HCT116 (cell line): ENCODE measurements at regions not wholly inside any gene's neighbourhood (a gene's known extent, or its start where the extent isn't known, plus 50 kb on each side); places are given as distances from the start of the nearest gene placed in this dataset.

ENCODE experiments used
- CEBPB ChIP-seq: IDR thresholded peaks from 2 replicates; pipeline ENCODE4 v1.6.1; 2012; ENCODE audit warnings: low read depth
- ELF1 ChIP-seq: IDR thresholded peaks from 2 replicates; pipeline ENCODE4 v1.6.1; 2012; ENCODE audit warnings: low read depth, borderline replicate concordance
- EZH2phosphoT487 ChIP-seq: fragments of 200-600 bp; IDR thresholded peaks from 2 replicates; pipeline ENCODE4 v1.6.1; 2018; ENCODE audit warnings: antibody characterized with exemption, borderline replicate concordance
- JUND ChIP-seq: IDR thresholded peaks from 2 replicates; pipeline ENCODE4 v1.6.1; 2012
- POLR2A ChIP-seq: IDR thresholded peaks from 2 replicates; pipeline ENCODE4 v1.7.0; 2011; ENCODE audit warnings: borderline replicate concordance; ENCODE audit not compliant: insufficient read depth, insufficient read length; ENCODE audit errors: extremely low read depth
- POLR2AphosphoS5 ChIP-seq: IDR thresholded peaks from 2 replicates; pipeline ENCODE4 v1.6.1; 2011; ENCODE audit warnings: mild to moderate bottlenecking, low read depth, low read length, moderate library complexity
- RAD21 ChIP-seq: IDR thresholded peaks from 2 replicates; pipeline ENCODE4 v1.6.1; 2012; ENCODE audit warnings: low read depth, mild to moderate bottlenecking
- SIN3A ChIP-seq: IDR thresholded peaks from 2 replicates; pipeline ENCODE4 v1.6.1; 2012; ENCODE audit warnings: low read depth
- SP1 ChIP-seq: IDR thresholded peaks from 2 replicates; pipeline ENCODE4 v1.6.1; 2012; ENCODE audit warnings: low read depth
- SRF ChIP-seq: IDR thresholded peaks from 2 replicates; pipeline ENCODE4 v1.6.1; 2012; ENCODE audit warnings: low read depth
- YY1 ChIP-seq: IDR thresholded peaks from 2 replicates; pipeline ENCODE4 v1.6.1; 2011; ENCODE audit warnings: low read length, low read depth, moderate library complexity, mild to moderate bottlenecking; ENCODE audit not compliant: insufficient replicate concordance; ENCODE audit errors: extremely low read depth
- TF ChIP-seq, protein P1 (sequence below), 3 experiments: fragments of 200-600 bp in 1 of 3; sonication (generic) in 1 of 3; IDR thresholded peaks in 2 of 3; conservative IDR thresholded peaks in 1 of 3; 2 replicates each; pipeline ENCODE4 v1.5.1; 2012 to 2017; ENCODE audit warnings: low read depth in 2 of 3, low read length in 2 of 3, antibody characterized with exemption in 1 of 3, borderline replicate concordance in 1 of 3, control low read depth in 1 of 3, mild to moderate bottlenecking in 1 of 3, mixed read lengths in 1 of 3, mixed run types in 1 of 3, moderate library complexity in 1 of 3; ENCODE audit not compliant: insufficient read depth in 1 of 3
- TF ChIP-seq, protein P2 (sequence below): IDR thresholded peaks from 2 replicates; pipeline ENCODE4 v1.6.1; 2012; ENCODE audit warnings: low read depth
- TF ChIP-seq, protein P3 (sequence below): IDR thresholded peaks from 2 replicates; pipeline ENCODE4 v1.6.1; 2012

DNA sequence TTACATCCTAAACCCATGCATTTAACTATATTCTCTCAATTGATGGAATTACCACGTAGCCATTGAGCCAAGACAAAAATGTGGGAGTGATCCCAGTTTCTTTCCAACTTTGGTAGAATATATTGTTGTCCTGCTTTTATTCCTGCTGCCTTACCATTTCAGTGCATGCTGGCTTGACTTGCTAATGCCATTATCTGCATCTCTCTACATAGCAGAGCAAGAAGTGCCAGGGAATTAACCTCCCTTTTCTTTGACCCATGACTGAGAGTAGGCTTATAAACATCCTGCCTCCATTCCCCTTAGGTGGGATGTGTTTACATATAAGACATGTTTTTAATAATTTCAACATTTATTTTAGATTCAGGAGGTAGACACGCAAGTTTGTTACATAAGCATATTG, 1153.4 kb downstream of the IGSF11 start:
- TF ChIP-seq, protein P1, sequence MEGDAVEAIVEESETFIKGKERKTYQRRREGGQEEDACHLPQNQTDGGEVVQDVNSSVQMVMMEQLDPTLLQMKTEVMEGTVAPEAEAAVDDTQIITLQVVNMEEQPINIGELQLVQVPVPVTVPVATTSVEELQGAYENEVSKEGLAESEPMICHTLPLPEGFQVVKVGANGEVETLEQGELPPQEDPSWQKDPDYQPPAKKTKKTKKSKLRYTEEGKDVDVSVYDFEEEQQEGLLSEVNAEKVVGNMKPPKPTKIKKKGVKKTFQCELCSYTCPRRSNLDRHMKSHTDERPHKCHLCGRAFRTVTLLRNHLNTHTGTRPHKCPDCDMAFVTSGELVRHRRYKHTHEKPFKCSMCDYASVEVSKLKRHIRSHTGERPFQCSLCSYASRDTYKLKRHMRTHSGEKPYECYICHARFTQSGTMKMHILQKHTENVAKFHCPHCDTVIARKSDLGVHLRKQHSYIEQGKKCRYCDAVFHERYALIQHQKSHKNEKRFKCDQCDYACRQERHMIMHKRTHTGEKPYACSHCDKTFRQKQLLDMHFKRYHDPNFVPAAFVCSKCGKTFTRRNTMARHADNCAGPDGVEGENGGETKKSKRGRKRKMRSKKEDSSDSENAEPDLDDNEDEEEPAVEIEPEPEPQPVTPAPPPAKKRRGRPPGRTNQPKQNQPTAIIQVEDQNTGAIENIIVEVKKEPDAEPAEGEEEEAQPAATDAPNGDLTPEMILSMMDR (IDR thresholded peaks at IDR 0.05 in 2 of 3, conservative IDR thresholded peaks at IDR 0.05 in 1 of 3; ENCODE audit: borderline replicate concordance in 1 of 3, insufficient read depth in 1 of 3, low read depth in 2 of 3, low read length in 2 of 3), result no peak
- TF ChIP-seq POLR2A (no peak), SP1 (no peak), SIN3A (no peak), SRF (no peak), POLR2AphosphoS5 (no peak), YY1 (no peak), JUND (no peak), ELF1 (no peak), EZH2phosphoT487 (no peak), CEBPB (no peak), RAD21 (no peak)
- TF ChIP-seq, protein P2, sequence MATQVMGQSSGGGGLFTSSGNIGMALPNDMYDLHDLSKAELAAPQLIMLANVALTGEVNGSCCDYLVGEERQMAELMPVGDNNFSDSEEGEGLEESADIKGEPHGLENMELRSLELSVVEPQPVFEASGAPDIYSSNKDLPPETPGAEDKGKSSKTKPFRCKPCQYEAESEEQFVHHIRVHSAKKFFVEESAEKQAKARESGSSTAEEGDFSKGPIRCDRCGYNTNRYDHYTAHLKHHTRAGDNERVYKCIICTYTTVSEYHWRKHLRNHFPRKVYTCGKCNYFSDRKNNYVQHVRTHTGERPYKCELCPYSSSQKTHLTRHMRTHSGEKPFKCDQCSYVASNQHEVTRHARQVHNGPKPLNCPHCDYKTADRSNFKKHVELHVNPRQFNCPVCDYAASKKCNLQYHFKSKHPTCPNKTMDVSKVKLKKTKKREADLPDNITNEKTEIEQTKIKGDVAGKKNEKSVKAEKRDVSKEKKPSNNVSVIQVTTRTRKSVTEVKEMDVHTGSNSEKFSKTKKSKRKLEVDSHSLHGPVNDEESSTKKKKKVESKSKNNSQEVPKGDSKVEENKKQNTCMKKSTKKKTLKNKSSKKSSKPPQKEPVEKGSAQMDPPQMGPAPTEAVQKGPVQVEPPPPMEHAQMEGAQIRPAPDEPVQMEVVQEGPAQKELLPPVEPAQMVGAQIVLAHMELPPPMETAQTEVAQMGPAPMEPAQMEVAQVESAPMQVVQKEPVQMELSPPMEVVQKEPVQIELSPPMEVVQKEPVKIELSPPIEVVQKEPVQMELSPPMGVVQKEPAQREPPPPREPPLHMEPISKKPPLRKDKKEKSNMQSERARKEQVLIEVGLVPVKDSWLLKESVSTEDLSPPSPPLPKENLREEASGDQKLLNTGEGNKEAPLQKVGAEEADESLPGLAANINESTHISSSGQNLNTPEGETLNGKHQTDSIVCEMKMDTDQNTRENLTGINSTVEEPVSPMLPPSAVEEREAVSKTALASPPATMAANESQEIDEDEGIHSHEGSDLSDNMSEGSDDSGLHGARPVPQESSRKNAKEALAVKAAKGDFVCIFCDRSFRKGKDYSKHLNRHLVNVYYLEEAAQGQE, result no peak
- TF ChIP-seq, protein P3, sequence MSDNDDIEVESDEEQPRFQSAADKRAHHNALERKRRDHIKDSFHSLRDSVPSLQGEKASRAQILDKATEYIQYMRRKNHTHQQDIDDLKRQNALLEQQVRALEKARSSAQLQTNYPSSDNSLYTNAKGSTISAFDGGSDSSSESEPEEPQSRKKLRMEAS, result no peak
